AG10803 (cell line): ENCODE measurements at regions not wholly inside any gene's neighbourhood (a gene's known extent, or its start where the extent isn't known, plus 50 kb on each side); places are given as distances from the start of the nearest gene placed in this dataset.

ENCODE experiments used
- DNase-seq: peaks from one replicate; pipeline ENCODE4 v3.0.0; 2010; ENCODE audit warnings: low read depth
- H3K4me3 ChIP-seq: 2 replicates; pipeline ENCODE4 v1.5.1; 2011; ENCODE audit warnings: mild to moderate bottlenecking, low read length, control low read depth
- CTCF ChIP-seq: conservative IDR thresholded peaks from 2 replicates; pipeline ENCODE4 v1.5.1; 2011; ENCODE audit warnings: mild to moderate bottlenecking, low read length, control low read depth, inconsistent platforms

DNA sequence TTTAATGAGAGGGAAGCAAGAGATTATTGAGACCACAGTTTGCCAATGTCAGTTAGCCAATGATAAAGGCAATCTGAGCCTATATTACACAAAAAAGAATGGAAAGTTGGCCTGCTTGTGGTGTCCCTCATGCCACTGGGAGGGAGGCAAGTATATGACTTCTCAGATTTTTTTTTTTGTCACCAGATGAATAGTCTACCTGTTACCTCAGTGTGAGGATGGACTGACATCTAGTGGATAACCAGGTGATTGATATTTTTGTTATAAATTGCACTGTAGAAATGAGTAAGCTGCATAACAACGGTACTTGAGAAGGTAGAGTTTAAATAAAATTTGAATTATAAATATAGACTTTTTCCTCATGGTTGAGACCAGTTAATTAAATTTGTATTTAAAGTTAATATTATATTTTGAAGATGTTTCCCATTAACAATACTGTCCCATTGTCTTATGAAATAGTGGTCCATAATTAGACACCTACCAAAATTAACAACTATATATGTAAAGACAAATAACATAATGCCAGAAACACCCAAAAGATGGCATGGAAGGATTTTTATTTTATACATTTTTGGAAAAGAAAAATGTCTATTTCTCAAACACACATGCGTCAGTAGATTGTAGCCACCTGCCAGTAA is 237.8 kb upstream of the GADL1 start:
- TF ChIP-seq CTCF: peak; percentile 66
- H3K4me3 ChIP-seq: no peak overlapping the region
- DNase-seq: peak; percentile 51

DNA sequence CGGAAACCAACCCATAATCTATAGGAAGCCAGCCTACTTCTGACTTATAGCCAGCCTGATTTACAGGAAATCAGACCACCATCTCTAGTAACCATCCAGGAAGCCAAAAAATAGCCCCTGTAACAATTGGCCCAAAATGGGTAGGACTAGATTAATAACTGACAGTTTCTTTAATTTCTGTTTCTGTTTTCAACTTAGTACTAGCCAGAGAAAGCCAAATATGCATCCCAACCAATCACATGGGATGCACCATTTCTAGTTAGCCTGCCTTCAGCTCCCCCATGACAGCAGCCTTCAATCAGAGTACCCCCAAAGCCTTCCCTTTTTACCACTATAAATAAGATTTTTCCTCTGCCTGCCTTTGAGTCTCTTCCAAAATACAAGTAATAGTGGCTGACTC is 239.1 kb upstream of the GADL1 start:
- no peak for TF ChIP-seq CTCF
- H3K4me3 ChIP-seq: no peak overlapping the region
- no peak for DNase-seq

- no peak for DNase-seq
- no peak for TF ChIP-seq CTCF
- H3K4me3 ChIP-seq: no peak overlapping the region
Measured at GRCh38 chr3:31135546-31135945, 241.1 kb upstream of the GADL1 start.

GRCh38 chr3:31137718-31138465 is 243.4 kb upstream of the GADL1 start:
- no peak for TF ChIP-seq CTCF
- H3K4me3 ChIP-seq: no peak overlapping the region

DNA sequence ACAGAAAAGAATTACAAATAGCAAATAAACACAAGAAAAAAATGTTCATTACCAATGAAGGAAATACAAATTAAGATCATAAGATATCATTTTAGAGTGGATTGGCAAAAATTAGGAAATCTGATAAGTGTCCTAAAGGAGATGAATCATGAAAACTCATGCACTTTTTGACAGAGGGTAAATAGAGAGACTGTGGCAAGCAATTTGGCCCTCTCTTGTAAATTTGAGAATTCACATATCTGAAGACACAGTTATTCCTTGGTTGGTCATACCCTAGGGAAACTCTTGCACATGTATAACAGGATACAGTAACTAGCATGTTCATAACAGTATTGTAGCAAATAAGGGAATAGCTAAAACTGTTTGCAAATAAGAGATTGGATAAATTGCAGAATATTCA is 246.0 kb upstream of the GADL1 start:
- no peak for TF ChIP-seq CTCF
- no peak overlapping the region for H3K4me3 ChIP-seq
- DNase-seq: no peak

More at GRCh38 chr3:31137718-31138465, 243.4 kb upstream of the GADL1 start:
- DNase-seq: no peak

GRCh38 chr3:31142139-31142538 is 247.7 kb upstream of the GADL1 start:
- no peak overlapping the region for H3K4me3 ChIP-seq
- TF ChIP-seq CTCF: no peak
- DNase-seq: no peak

DNA sequence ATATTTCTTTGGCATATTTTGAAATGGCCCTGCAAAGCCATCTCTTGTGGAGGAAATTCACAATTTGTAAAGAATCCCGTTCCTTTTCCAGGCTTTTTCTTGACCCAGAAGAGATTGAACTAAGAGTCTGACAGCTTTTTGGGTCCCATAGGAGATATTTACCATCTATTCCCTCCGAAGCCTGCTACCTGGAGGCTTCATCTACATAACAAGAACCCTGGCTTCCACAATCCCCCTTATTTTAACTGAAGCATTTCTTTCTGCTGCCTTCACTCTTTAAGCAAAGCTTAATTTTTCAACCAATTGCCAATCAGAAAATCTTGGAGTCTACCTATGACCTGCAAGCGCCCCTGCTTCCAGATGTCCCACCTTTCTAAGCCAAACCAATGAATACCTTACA is 248.1 kb upstream of the GADL1 start:
- TF ChIP-seq CTCF: no peak
- no peak overlapping the region for H3K4me3 ChIP-seq
- no peak for DNase-seq
